ENCODE measurements at regions not wholly inside any gene's neighbourhood (a gene's known extent, or its start where the extent isn't known, plus 50 kb on each side); places are given as distances from the start of the nearest gene placed in this dataset.

- TF ChIP-seq, protein P1, sequence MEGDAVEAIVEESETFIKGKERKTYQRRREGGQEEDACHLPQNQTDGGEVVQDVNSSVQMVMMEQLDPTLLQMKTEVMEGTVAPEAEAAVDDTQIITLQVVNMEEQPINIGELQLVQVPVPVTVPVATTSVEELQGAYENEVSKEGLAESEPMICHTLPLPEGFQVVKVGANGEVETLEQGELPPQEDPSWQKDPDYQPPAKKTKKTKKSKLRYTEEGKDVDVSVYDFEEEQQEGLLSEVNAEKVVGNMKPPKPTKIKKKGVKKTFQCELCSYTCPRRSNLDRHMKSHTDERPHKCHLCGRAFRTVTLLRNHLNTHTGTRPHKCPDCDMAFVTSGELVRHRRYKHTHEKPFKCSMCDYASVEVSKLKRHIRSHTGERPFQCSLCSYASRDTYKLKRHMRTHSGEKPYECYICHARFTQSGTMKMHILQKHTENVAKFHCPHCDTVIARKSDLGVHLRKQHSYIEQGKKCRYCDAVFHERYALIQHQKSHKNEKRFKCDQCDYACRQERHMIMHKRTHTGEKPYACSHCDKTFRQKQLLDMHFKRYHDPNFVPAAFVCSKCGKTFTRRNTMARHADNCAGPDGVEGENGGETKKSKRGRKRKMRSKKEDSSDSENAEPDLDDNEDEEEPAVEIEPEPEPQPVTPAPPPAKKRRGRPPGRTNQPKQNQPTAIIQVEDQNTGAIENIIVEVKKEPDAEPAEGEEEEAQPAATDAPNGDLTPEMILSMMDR (IDR thresholded peaks at IDR 0.05; ENCODE audit: low read depth, low read length), result no peak
- no peak for DNase-seq
Observed at GRCh38 chr4:147041376-147041775, 95.7 kb upstream of the TTC29 start.

GRCh38 chr4:147042046-147042445, 96.4 kb upstream of the TTC29 start:
- DNase-seq, result no peak

More at GRCh38 chr4:147041376-147041775, 95.7 kb upstream of the TTC29 start:
- no peak overlapping the region for H3K4me3 ChIP-seq (ENCODE audit: low read depth, low read length)
- no peaks in the 10 kb centered on the region for H3K9me3 ChIP-seq (ENCODE audit: severe bottlenecking)
- no peaks in the 10 kb centered on the region for H3K36me3 ChIP-seq
- H3K27me3 ChIP-seq (ENCODE audit: insufficient read depth, low read depth, severe bottlenecking), result no peaks in the 10 kb centered on the region
- H3K27ac ChIP-seq, result no peak overlapping the region

DNA sequence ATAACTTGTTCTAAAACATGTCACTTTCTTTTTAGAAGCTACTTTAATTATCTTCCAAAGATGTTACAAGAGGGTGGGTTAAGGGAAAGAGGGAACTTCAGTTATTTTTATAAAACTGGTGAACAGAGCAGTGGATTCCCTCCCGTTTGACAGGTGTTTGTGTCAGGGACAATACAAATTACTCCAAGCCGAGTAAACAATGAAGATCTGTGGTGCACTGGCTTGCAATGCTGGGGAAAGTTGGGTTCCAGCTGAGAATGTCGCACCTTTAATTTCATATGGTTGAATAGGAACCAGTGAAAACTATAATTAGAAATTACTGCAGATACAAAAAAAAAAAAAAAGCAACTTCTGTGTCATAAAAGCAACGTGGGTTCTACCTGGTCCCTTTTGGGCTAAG, 98.6 kb upstream of the TTC29 start:
- Histone ChIP-seq H3K27me3 (ENCODE audit: insufficient read depth, low read depth, severe bottlenecking) (no peaks in the 10 kb centered on the region), H3K9me3 (ENCODE audit: severe bottlenecking) (no peaks in the 10 kb centered on the region), H3K36me3 (no peaks in the 10 kb centered on the region), H3K4me3 (ENCODE audit: low read depth, low read length) (no peak overlapping the region), H3K27ac (no peak overlapping the region)
- no peak for DNase-seq
- TF ChIP-seq, protein P1 (IDR thresholded peaks at IDR 0.05; ENCODE audit: low read depth, low read length), result no peak

More at GRCh38 chr4:147042046-147042445, 96.4 kb upstream of the TTC29 start:
- H3K27ac ChIP-seq, result no peak overlapping the region
- no peaks in the 10 kb centered on the region for H3K36me3 ChIP-seq
- TF ChIP-seq, protein P1 (IDR thresholded peaks at IDR 0.05; ENCODE audit: low read depth, low read length), result no peak
- no peaks in the 10 kb centered on the region for H3K9me3 ChIP-seq (ENCODE audit: severe bottlenecking)
- no peak overlapping the region for H3K4me3 ChIP-seq (ENCODE audit: low read depth, low read length)
- H3K27me3 ChIP-seq (ENCODE audit: insufficient read depth, low read depth, severe bottlenecking), result no peaks in the 10 kb centered on the region

GRCh38 chr4:147049946-147050345, 104.3 kb upstream of the TTC29 start:
- DNase-seq, result no peak
- H3K4me3 ChIP-seq (ENCODE audit: low read depth, low read length), result no peak overlapping the region
- TF ChIP-seq, protein P1 (IDR thresholded peaks at IDR 0.05; ENCODE audit: low read depth, low read length), result no peak
- H3K27me3 ChIP-seq (ENCODE audit: insufficient read depth, low read depth, severe bottlenecking), result no peaks in the 10 kb centered on the region
- H3K9me3 ChIP-seq (ENCODE audit: severe bottlenecking), result no peaks in the 10 kb centered on the region
- H3K36me3 ChIP-seq, result no peaks in the 10 kb centered on the region
- no peak overlapping the region for H3K27ac ChIP-seq

DNA sequence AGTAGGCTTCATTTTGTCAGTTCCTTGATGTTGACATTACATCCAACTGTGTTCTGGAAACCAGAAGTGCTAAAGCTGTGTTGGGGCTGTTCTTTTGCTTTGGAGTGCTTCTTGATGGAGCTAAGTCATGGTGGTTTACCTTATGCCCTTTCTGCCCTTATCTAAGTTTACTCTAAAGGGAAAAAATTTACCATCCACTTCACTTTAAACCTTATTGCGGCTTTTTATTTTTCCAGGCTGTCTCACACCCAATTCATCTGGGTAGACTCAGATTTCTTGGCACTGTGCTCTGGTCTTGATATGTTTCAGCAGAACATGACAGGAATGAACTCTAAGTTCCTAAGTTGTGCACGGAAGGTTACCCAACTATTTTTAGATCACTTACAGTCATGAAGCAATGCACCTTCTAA, 104.7 kb upstream of the TTC29 start:
- Histone ChIP-seq H3K4me3 (ENCODE audit: low read depth, low read length) (no peak overlapping the region), H3K9me3 (ENCODE audit: severe bottlenecking) (no peaks in the 10 kb centered on the region), H3K27ac (no peak overlapping the region), H3K36me3 (no peaks in the 10 kb centered on the region), H3K27me3 (ENCODE audit: insufficient read depth, low read depth, severe bottlenecking) (no peaks in the 10 kb centered on the region)
- DNase-seq, result no peak
- TF ChIP-seq, protein P1 (IDR thresholded peaks at IDR 0.05; ENCODE audit: low read depth, low read length), result no peak

DNA sequence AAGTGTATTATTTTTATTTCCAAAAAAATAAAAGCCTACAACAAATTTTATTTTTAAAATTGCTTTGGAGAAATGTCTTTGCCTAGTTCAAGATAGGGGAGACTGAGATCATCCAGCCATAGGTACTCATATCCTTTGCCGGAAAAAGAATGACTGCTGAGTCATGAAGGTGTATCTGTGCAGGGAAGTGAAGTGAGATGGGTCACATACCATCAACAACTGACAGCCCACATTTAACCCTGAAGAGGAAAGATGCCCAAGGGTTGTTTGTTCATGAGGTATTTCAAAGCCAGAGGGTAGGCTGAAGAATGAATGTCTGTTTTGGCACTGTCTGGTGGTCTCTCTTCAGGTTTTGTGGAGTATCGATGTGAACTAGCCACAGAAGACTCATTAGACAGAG, 106.7 kb upstream of the TTC29 start:
- H3K27ac ChIP-seq, result no peak overlapping the region
- H3K4me3 ChIP-seq (ENCODE audit: low read depth, low read length), result no peak overlapping the region
- H3K9me3 ChIP-seq (ENCODE audit: severe bottlenecking), result no peaks in the 10 kb centered on the region
- no peaks in the 10 kb centered on the region for H3K36me3 ChIP-seq
- no peak for DNase-seq
- no peaks in the 10 kb centered on the region for H3K27me3 ChIP-seq (ENCODE audit: insufficient read depth, low read depth, severe bottlenecking)
- TF ChIP-seq, protein P1 (IDR thresholded peaks at IDR 0.05; ENCODE audit: low read depth, low read length), result no peak
